ENCODE measurements at regions not wholly inside any gene's neighbourhood (a gene's known extent, or its start where the extent isn't known, plus 50 kb on each side); places are given as distances from the start of the nearest gene placed in this dataset.
A peak's percentile ranks its signal among the peaks of the same experiment; 100 is the strongest.
"Not testable (repeated sequence)": the region's sequence is repeated elsewhere in the genome, so short reads cannot be mapped to it uniquely, and the experiment has no call there.

GRCh38 chr6:121647905-121648304 is 212.5 kb downstream of the GJA1 start:
- DNase-seq: no peak

- DNase-seq: no peak
Measured at GRCh38 chr6:121649951-121650350, 214.5 kb downstream of the GJA1 start.

- DNase-seq: no peak
Measured at GRCh38 chr6:121651420-121651819, 216.0 kb downstream of the GJA1 start.

DNA sequence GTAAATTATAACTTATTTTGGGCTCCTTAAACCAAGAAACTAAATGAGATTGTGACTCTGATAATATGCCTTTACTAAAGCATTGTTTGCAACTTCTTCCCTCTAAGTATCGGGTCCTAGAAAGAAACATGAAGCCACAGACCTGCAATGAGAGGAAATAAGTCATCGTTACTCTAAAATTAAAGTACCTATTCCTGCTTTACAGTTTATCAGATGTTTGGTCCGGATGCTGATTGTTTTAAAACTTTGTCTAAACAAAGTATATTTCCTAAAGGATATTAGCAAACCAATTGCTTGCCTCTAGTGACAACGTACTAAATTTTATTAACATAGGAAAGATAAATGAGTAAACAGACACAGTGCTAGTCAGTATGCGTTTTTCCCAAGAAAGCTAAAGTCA is 216.8 kb downstream of the GJA1 start:
- no peak for DNase-seq

- DNase-seq: peak; percentile 75
Measured at GRCh38 chr6:121652726-121653623, 217.5 kb downstream of the GJA1 start.

DNA sequence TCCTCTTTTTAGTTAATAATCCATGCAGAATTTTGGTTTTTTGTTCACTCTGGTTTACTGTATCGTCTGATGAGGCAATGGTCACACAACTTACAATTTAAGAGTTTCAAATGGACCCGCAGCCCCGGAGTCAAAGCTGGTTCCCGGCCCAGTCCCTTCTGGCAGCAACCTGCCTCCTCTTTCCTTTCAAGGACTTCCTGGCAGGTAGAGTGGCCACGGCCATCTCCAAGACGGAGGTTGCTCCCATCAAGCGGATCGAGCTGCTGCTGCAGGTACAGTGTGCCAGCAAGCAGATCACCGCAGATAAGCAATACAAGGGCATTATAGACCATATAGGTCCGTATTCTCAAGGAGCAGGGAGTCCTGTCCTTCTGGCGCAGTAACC is 218.2 kb downstream of the GJA1 start:
- DNase-seq: no peak

- DNase-seq: no peak
Measured at GRCh38 chr6:121657972-121658371, 222.5 kb downstream of the GJA1 start.

DNA sequence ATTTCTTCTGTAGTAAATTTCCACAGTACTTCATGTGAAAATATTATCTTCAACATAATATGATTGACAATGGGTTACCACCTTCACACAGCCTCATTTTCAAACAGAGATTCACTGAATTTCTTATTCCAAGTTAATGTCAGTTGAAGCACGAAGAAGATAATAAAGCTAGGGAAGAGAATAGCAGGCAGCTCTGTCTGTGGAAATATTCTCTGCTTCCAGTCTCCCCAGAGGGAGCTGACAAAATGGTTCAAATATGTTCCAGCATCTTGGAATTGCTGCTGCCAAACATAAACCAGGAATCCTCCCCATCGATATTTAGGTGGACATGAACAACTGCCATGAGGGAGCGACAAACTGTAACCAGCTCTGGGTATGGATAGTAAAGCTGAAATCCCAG is 224.8 kb downstream of the GJA1 start:
- DNase-seq: no peak

DNA sequence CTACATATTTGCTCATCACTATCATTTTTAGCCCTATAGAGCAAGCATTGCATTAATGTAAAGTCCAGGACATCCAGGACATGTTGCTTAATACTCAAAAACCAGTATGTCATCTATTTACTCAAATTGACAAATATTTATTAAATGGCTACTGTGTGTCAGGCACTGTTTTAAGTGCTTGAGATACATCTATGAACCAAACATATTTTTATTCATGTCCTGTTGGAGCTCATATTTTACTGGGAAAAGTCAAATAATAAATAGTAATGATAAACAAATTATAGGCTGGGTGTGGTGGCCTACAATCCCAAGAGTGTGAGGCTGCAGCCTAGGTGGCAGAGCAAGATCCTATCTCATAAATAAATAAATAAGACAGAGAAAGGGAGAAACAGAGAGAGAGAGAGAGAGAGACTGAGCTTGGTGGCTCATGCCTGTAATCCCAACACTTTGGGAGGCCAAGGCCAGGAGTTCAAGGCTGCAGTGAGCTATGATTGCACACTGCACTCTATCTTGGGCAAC is 227.9 kb downstream of the GJA1 start:
- no peak for DNase-seq

GRCh38 chr6:121664158-121664557 is 228.7 kb downstream of the GJA1 start:
- no peak for DNase-seq

DNA sequence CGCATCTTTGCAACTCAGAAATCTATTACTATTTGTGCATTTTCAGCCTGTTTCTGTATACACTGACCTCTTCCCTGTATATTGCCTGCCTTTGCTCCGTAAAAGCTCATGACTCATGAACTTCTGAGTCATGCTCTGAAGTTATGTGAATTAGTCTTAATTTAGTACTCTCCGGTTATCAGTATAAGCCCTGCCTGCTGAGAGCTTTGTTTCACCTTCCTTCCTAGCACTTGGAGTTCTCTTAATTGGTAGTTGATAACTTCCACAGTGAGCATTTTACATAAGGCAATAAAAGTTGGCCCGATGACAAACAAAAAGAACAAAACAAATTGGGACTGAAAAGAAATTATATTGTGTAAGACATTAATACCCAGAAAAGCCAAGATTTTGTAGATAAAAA is 231.4 kb downstream of the GJA1 start:
- peak; percentile 51 for DNase-seq

- no peak for DNase-seq
Measured at GRCh38 chr6:121668259-121668658, 232.8 kb downstream of the GJA1 start.

DNA sequence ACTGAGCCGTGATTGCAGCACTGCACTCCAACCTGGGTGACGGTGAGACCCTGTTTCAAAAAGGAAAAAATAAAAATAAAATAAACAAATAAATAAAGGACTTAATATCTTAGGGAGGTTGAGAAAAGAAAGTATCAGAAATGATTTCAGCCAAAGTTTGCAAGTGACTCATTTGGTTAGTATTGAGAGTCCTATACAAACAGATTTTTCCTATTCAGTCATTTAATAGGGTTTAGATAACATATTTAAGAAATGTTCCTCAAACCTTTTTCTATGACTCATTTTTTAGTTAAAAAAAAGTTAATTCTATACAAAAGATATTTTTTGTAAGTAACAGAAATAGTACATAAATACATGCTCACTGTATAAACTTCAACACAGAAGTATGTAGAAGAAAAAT is 235.1 kb downstream of the GJA1 start:
- no peak for DNase-seq

DNA sequence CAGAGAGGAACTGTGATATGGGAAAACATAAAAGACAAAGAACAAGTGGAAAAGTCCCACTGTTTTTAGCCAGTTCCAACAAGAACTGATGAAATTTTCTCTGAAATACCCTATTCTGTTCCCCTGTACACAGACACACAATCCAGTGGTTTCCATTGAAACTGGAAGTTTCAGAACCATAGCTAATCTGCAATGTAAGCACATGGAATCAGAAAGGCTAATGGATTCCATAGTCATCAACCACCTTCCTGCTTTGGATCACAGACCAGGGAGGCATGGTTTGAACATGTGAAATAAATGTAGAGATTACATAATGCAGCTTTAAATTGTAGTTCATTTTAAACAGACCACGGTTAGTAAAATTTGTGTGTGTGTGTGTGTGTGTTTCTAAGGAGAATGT is 242.1 kb downstream of the GJA1 start:
- DNase-seq: no peak

- no peak for DNase-seq
Measured at GRCh38 chr6:121678245-121678644, 242.8 kb downstream of the GJA1 start.

- no peak for DNase-seq
Measured at GRCh38 chr6:121680058-121680457, 244.6 kb downstream of the GJA1 start.

DNA sequence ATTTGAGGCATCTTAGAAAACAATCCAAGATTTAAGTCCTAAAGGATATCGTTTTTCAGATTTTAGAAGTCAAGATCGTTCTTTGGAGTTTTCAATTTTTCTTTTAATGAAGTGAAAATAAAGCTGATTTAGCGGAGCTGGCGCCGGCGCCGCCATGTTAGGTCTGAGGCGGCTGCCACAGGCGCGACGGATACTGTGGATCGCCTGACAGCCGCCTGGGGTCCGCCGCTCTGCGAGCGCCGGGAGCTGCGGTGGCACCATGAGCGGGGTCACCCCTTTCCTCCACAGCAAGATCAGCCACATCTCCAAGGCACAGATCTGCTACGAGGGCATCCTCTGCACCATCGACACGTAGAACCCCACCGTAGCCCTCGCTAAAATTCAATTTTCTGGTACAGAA is 247.2 kb downstream of the GJA1 start:
- DNase-seq: no peak

GRCh38 chr6:121685806-121686205 is 250.4 kb downstream of the GJA1 start:
- DNase-seq: not testable (repeated sequence)

- DNase-seq: no peak
Measured at GRCh38 chr6:121686611-121687023, 251.2 kb downstream of the GJA1 start.

DNA sequence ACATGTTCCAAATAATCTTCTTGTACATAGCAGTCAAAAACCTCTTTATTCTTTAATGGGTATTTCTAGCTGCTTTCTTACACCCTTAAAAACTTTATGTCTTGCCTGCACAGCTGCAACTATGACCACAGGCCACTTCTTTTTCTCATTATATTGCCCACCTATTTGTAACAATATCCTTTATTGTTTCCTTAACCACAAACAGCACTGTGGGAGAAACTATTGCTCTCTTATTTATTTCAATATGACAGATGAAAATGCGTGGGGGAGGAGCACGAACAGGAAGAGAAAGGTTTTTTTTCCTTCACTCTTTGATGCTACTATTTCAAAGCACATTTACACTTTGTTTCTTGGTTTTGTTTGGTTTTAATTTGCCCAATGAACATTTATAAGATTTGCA is 253.5 kb downstream of the GJA1 start:
- no peak for DNase-seq

- DNase-seq: no peak
Measured at GRCh38 chr6:121691126-121691551, 255.7 kb downstream of the GJA1 start.

DNA sequence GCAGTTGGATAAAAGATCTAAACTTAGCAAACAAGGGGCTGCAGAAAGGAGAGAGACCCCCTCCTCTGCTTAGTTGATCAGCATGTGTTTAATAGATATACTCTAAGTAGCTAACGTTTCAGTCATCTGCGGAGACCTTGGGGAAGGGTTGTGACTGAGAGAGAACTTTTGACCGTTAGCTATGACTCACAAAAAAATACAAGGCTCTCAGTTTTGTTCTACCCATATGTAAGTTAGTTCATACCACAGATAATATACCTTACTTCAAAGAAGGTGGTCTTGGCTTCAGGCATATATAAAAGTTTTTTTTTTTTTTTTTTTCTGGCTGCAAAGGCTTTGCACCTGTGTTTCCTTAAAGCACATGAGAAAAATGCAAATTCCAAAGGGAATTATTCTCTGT is 258.9 kb downstream of the GJA1 start:
- no peak for DNase-seq

- DNase-seq: no peak
Measured at GRCh38 chr6:121694801-121695251, 259.4 kb downstream of the GJA1 start.

- DNase-seq: no peak
Measured at GRCh38 chr6:121695329-121695728, 259.9 kb downstream of the GJA1 start.

DNA sequence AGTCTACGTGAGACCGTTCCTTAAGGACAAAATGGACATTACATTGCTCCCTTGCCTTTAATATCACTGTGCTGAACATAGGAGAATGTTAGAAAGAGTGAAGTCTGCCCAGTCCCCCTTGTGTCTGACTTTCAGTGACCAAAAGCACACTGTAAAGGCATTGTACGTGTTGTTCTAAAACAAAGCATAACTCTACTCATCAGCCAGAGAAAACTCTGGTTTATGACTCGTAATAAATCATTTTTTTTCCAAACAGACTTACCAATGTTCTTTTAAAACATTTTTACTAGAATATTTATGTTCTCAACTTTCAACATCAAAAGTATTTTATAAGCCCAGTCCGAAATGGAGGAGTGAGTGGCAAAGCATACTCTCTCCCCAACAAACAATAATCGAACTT is 262.5 kb downstream of the GJA1 start:
- DNase-seq: no peak
